SH-SY5Y (cell line): ENCODE measurements at regions not wholly inside any gene's neighbourhood (a gene's known extent, or its start where the extent isn't known, plus 50 kb on each side); places are given as distances from the start of the nearest gene placed in this dataset.

Source experiments
- GATA2 ChIP-seq: IDR thresholded peaks from 2 replicates; pipeline ENCODE4 v1.6.1; 2011; ENCODE audit warnings: mild to moderate bottlenecking, low read depth, low read length
- GATA3 ChIP-seq: IDR thresholded peaks from 2 replicates; pipeline ENCODE4 v1.6.1; 2011; ENCODE audit warnings: low read depth, mild to moderate bottlenecking, low read length, moderate library complexity

- no peak for TF ChIP-seq GATA3
- no peak for TF ChIP-seq GATA2
Measured at GRCh38 chr14:71680736-71681387, 251.4 kb upstream of the RGS6 start.
